ENCODE measurements at regions not wholly inside any gene's neighbourhood (a gene's known extent, or its start where the extent isn't known, plus 50 kb on each side); places are given as distances from the start of the nearest gene placed in this dataset.

DNA sequence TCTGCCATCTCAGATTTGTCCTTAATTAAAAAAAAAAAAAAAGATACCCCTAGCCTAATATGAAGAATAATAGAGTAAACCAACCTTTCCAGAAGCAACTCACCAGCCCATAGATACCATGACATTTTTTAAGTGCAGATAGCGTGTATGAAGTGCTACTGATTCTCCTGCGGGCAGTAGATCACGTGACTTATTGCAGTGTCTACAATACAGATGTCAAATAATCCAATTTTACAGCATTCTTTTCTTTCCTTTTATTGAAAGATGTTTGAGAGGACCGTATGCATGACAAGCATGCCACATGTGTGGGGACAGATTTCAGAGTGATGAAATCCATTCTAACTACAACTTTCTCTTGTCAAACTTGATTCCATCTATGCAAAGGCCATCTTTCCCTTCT, 232.9 kb upstream of the SP4 start:
- H3K4me1 ChIP-seq (ENCODE audit: insufficient read depth, low read length), result no peaks in the 10 kb centered on the region
- DNase-seq (no peak), ATAC-seq (ENCODE audit: insufficient read depth, low read depth) (no peak)
- no peak overlapping the region for H3K9ac ChIP-seq (ENCODE audit: low read depth, low read length)
- H3K27me3 ChIP-seq (ENCODE audit: insufficient read depth, low read length, poor library complexity), result no peaks in the 10 kb centered on the region
- no peak overlapping the region for H3K4me3 ChIP-seq (ENCODE audit: low read depth in 1 of 2, low read length in 2 of 2)
- H3K36me3 ChIP-seq (ENCODE audit: insufficient read depth, low read length), result no peaks in the 10 kb centered on the region
- no peak overlapping the region for H3K27ac ChIP-seq (ENCODE audit: low read length)
- no peaks in the 10 kb centered on the region for H4K20me1 ChIP-seq (ENCODE audit: insufficient read depth, low read length)
- H3K9me3 ChIP-seq (ENCODE audit: insufficient read depth, low read length, severe bottlenecking), result no peaks in the 10 kb centered on the region
- TF ChIP-seq, protein P1, sequence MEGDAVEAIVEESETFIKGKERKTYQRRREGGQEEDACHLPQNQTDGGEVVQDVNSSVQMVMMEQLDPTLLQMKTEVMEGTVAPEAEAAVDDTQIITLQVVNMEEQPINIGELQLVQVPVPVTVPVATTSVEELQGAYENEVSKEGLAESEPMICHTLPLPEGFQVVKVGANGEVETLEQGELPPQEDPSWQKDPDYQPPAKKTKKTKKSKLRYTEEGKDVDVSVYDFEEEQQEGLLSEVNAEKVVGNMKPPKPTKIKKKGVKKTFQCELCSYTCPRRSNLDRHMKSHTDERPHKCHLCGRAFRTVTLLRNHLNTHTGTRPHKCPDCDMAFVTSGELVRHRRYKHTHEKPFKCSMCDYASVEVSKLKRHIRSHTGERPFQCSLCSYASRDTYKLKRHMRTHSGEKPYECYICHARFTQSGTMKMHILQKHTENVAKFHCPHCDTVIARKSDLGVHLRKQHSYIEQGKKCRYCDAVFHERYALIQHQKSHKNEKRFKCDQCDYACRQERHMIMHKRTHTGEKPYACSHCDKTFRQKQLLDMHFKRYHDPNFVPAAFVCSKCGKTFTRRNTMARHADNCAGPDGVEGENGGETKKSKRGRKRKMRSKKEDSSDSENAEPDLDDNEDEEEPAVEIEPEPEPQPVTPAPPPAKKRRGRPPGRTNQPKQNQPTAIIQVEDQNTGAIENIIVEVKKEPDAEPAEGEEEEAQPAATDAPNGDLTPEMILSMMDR (IDR thresholded peaks at IDR 0.05; ENCODE audit: borderline replicate concordance, extremely low read depth, low read length, poor library complexity, severe bottlenecking), result no peak
- TF ChIP-seq EZH2 (IDR thresholded peaks at IDR 0.05; ENCODE audit: borderline replicate concordance, low read depth, low read length, severe bottlenecking), result no peak
- no peak overlapping the region for H2AFZ ChIP-seq (ENCODE audit: low read depth, low read length)
- H3K4me2 ChIP-seq (ENCODE audit: insufficient read depth, low read length), result no peak overlapping the region
- H3K79me2 ChIP-seq (ENCODE audit: insufficient read depth, low read length), result no peaks in the 10 kb centered on the region

DNA sequence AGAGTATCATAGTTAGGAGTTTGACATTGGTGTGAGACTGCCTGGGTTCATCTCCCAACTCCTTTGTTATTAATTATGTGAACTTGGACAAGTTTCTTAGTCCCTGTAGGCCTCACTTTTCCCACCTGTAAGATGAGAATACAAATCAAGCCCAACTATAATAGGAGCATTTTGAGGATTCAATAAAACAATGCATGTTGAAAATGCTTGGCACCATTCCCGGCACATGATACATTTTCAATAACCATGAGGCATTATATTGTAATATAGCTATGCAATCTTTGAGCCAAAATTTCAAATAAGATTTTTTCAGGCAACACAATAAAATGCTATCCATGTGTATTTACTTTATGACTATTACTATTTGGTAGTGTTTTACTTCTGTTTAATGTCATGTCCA, 229.0 kb upstream of the SP4 start:
- TF ChIP-seq, protein P1 (IDR thresholded peaks at IDR 0.05; ENCODE audit: borderline replicate concordance, extremely low read depth, low read length, poor library complexity, severe bottlenecking), result no peak
- no peak for TF ChIP-seq EZH2 (IDR thresholded peaks at IDR 0.05; ENCODE audit: borderline replicate concordance, low read depth, low read length, severe bottlenecking)
- H3K4me3 ChIP-seq (ENCODE audit: low read depth in 1 of 2, low read length in 2 of 2), result no peak overlapping the region
- no peak overlapping the region for H3K27ac ChIP-seq (ENCODE audit: low read length)
- no peaks in the 10 kb centered on the region for H3K4me1 ChIP-seq (ENCODE audit: insufficient read depth, low read length)
- H3K9me3 ChIP-seq (ENCODE audit: insufficient read depth, low read length, severe bottlenecking), result no peaks in the 10 kb centered on the region
- ATAC-seq (ENCODE audit: insufficient read depth, low read depth), result no peak
- no peak overlapping the region for H3K4me2 ChIP-seq (ENCODE audit: insufficient read depth, low read length)
- H4K20me1 ChIP-seq (ENCODE audit: insufficient read depth, low read length), result no peaks in the 10 kb centered on the region
- no peaks in the 10 kb centered on the region for H3K79me2 ChIP-seq (ENCODE audit: insufficient read depth, low read length)
- no peak for DNase-seq
- H3K27me3 ChIP-seq (ENCODE audit: insufficient read depth, low read length, poor library complexity), result no peaks in the 10 kb centered on the region
- no peak overlapping the region for H3K9ac ChIP-seq (ENCODE audit: low read depth, low read length)
- H3K36me3 ChIP-seq (ENCODE audit: insufficient read depth, low read length), result no peaks in the 10 kb centered on the region
- H2AFZ ChIP-seq (ENCODE audit: low read depth, low read length), result no peak overlapping the region

DNA sequence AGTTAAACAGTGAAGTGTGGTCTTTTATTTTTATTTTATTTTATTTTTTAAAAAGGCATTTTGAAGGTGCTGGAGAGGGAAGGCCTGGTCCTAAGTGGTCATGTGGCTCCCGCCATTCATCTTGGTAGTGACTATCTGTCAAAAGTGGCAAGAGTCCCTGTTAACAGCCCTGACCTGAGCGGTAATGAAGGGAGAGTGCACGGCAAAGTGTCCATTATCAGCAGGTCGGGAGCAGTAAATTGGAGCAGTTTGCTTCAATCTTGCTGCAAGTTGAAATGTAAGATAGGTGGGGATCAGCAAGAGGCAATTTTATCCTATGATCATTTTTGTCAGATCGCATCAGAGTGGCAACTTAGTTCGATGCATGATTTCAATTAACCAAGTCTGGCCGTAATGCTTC, 227.4 kb upstream of the SP4 start:
- no peak for DNase-seq
- no peak overlapping the region for H3K27ac ChIP-seq (ENCODE audit: low read length)
- H3K4me1 ChIP-seq (ENCODE audit: insufficient read depth, low read length), result no peaks in the 10 kb centered on the region
- no peaks in the 10 kb centered on the region for H3K27me3 ChIP-seq (ENCODE audit: insufficient read depth, low read length, poor library complexity)
- TF ChIP-seq, protein P1 (IDR thresholded peaks at IDR 0.05; ENCODE audit: borderline replicate concordance, extremely low read depth, low read length, poor library complexity, severe bottlenecking), result no peak
- no peak for TF ChIP-seq EZH2 (IDR thresholded peaks at IDR 0.05; ENCODE audit: borderline replicate concordance, low read depth, low read length, severe bottlenecking)
- no peaks in the 10 kb centered on the region for H3K79me2 ChIP-seq (ENCODE audit: insufficient read depth, low read length)
- no peak overlapping the region for H3K4me2 ChIP-seq (ENCODE audit: insufficient read depth, low read length)
- no peak overlapping the region for H3K9ac ChIP-seq (ENCODE audit: low read depth, low read length)
- no peak overlapping the region for H3K4me3 ChIP-seq (ENCODE audit: low read depth in 1 of 2, low read length in 2 of 2)
- no peaks in the 10 kb centered on the region for H3K9me3 ChIP-seq (ENCODE audit: insufficient read depth, low read length, severe bottlenecking)
- ATAC-seq (ENCODE audit: insufficient read depth, low read depth), result no peak
- H3K36me3 ChIP-seq (ENCODE audit: insufficient read depth, low read length), result no peaks in the 10 kb centered on the region
- H2AFZ ChIP-seq (ENCODE audit: low read depth, low read length), result no peak overlapping the region
- no peaks in the 10 kb centered on the region for H4K20me1 ChIP-seq (ENCODE audit: insufficient read depth, low read length)

DNA sequence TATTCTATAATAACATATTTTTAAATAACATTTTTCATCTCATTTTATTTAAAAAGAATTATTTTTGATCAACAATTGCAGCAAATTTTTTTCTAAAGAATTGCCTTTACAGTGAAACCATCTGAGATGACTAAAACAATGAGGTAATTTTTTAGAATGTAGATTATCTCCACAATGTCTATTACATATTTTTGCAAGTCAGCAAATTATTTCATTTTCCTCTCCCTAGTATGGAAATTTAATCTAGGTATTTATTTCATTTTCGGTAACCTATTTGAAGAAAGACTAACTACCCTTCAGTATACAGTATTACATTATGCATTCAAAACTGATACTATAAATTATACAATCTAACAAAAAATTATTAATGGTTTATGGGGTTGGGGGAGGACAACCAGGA, 213.2 kb upstream of the SP4 start:
- H3K4me2 ChIP-seq (ENCODE audit: insufficient read depth, low read length), result no peak overlapping the region
- no peak overlapping the region for H3K4me3 ChIP-seq (ENCODE audit: low read depth in 1 of 2, low read length in 2 of 2)
- ATAC-seq (ENCODE audit: insufficient read depth, low read depth), result no peak
- no peak for DNase-seq
- H3K36me3 ChIP-seq (ENCODE audit: insufficient read depth, low read length), result no peaks in the 10 kb centered on the region
- TF ChIP-seq EZH2 (IDR thresholded peaks at IDR 0.05; ENCODE audit: borderline replicate concordance, low read depth, low read length, severe bottlenecking), result no peak
- TF ChIP-seq, protein P1 (IDR thresholded peaks at IDR 0.05; ENCODE audit: borderline replicate concordance, extremely low read depth, low read length, poor library complexity, severe bottlenecking), result no peak
- no peak overlapping the region for H2AFZ ChIP-seq (ENCODE audit: low read depth, low read length)
- no peaks in the 10 kb centered on the region for H3K4me1 ChIP-seq (ENCODE audit: insufficient read depth, low read length)
- H3K27ac ChIP-seq (ENCODE audit: low read length), result no peak overlapping the region
- no peaks in the 10 kb centered on the region for H3K27me3 ChIP-seq (ENCODE audit: insufficient read depth, low read length, poor library complexity)
- H3K9me3 ChIP-seq (ENCODE audit: insufficient read depth, low read length, severe bottlenecking), result no peaks in the 10 kb centered on the region
- no peaks in the 10 kb centered on the region for H3K79me2 ChIP-seq (ENCODE audit: insufficient read depth, low read length)
- H3K9ac ChIP-seq (ENCODE audit: low read depth, low read length), result no peak overlapping the region
- no peaks in the 10 kb centered on the region for H4K20me1 ChIP-seq (ENCODE audit: insufficient read depth, low read length)

All from DND-41 (cell line).